H1 (cell line): ENCODE measurements at regions not wholly inside any gene's neighbourhood (a gene's known extent, or its start where the extent isn't known, plus 50 kb on each side); places are given as distances from the start of the nearest gene placed in this dataset.

ENCODE experiments used
- CBX5 ChIP-seq: fragments of 300-800, 300-1000 bp; sonication (generic); IDR thresholded peaks from 2 replicates; pipeline ENCODE4 v1.7.1; 2016; ENCODE audit warnings: antibody characterized with exemption, low read length, low read depth
- CTCF ChIP-seq, 3 experiments: IDR thresholded peaks; 1 replicate in 2 of 3; 2 replicates in 1 of 3; pipeline versions ENCODE4 v1.5.1 to v1.6.1; 2011; ENCODE audit warnings: low read length in 3 of 3, mild to moderate bottlenecking in 3 of 3, inconsistent platforms in 2 of 3, low read depth in 1 of 3, moderate library complexity in 1 of 3; ENCODE audit not compliant: insufficient read depth in 1 of 3; ENCODE audit errors: control extremely low read depth in 1 of 3
- EZH2 ChIP-seq: fragments of 200-600 bp; sonication (generic); IDR thresholded peaks from 2 replicates; pipeline ENCODE4 v1.7.1; 2012; ENCODE audit warnings: low read depth, mild to moderate bottlenecking, moderate library complexity, low read length, inconsistent platforms; ENCODE audit not compliant: severe bottlenecking
- JUN ChIP-seq: IDR thresholded peaks from 2 replicates; pipeline ENCODE4 v1.6.1; 2011; ENCODE audit warnings: low read depth, mild to moderate bottlenecking, improper control_type of control experiment, low read length
- TEAD4 ChIP-seq: IDR thresholded peaks from 2 replicates; pipeline ENCODE4 v1.6.1; 2012; ENCODE audit warnings: low read depth, low read length, inconsistent platforms, mixed read lengths
- TF ChIP-seq, protein P1 (sequence below): IDR thresholded peaks from 2 replicates; pipeline ENCODE4 v1.6.1; 2012; ENCODE audit warnings: low read length, inconsistent platforms

DNA sequence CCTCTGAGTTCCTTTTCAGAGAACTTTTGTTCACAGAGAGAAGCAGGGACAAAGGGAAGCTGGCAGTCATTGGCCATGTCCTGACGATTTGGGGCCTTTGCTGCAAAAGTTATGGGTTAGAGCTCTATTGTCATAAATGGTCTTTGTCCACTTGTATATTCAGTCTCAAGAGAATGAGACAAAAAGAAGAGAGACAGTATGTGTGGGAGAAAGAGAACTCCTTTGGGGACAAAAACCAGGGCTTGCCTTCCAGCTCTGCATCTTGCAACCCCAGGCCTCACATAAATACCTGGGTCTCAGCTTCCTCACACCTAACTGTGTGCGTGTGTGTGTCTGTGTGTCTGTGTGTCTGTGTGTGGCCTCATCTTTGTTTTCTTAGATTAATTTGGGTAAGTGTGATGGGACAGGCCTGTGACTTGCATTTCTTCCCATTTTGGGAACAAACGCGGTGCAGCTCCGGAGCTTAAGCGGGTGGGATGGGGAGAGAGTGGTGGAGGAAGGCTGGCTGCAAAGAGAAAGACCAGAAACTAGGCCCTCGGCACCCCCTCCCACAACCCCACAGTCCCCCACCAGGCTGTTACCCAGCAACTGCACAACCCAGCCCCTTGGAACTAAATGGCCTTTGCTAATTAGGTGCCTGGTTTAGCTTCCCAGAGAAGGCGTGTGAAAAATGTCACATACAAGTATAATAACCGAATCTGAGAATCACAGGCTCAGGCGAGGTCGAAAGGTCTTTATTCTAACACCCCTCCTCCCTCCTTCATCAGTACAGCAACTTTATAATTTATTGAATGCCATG, 376.9 kb downstream of the CDK5RAP2 start:
- TF ChIP-seq, protein P1, sequence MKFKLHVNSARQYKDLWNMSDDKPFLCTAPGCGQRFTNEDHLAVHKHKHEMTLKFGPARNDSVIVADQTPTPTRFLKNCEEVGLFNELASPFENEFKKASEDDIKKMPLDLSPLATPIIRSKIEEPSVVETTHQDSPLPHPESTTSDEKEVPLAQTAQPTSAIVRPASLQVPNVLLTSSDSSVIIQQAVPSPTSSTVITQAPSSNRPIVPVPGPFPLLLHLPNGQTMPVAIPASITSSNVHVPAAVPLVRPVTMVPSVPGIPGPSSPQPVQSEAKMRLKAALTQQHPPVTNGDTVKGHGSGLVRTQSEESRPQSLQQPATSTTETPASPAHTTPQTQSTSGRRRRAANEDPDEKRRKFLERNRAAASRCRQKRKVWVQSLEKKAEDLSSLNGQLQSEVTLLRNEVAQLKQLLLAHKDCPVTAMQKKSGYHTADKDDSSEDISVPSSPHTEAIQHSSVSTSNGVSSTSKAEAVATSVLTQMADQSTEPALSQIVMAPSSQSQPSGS = no peak
- TF ChIP-seq JUN (no peak), EZH2 (no peak), CTCF (IDR thresholded peaks at IDR 0.05; ENCODE audit: control extremely low read depth in 1 of 3, insufficient read depth in 1 of 3, low read depth in 1 of 3, low read length in 3 of 3) (no peak), CBX5 (no peak), TEAD4 (no peak)
